Keratinocyte (primary cell): ENCODE measurements at regions not wholly inside any gene's neighbourhood (a gene's known extent, or its start where the extent isn't known, plus 50 kb on each side); places are given as distances from the start of the nearest gene placed in this dataset.

ENCODE experiments used
- DNase-seq: peaks from one replicate; pipeline ENCODE4 v3.0.0-alpha.2; 2011; ENCODE audit warnings: low read depth, missing footprints, low spot score
- FAIRE-seq: peaks from 2 replicates; lab custom pipeline; 2011; peaks lifted over from hg19 to GRCh38; lab: Jason Lieb, UNC
- H2AFZ ChIP-seq: 2 replicates; pipeline ENCODE4 v1.6.0; 2012; ENCODE audit warnings: low read length, control low read depth, inconsistent platforms; ENCODE audit not compliant: control insufficient read depth
- H3K27ac ChIP-seq: 2 replicates; pipeline ENCODE4 v1.5.1; 2011; ENCODE audit warnings: low read length; ENCODE audit not compliant: control insufficient read depth, insufficient read depth
- H3K27me3 ChIP-seq: 3 replicates; pipeline ENCODE4 v1.6.0; 2011; ENCODE audit warnings: low read length; ENCODE audit not compliant: control insufficient read depth, insufficient read depth; ENCODE audit errors: extremely low read depth
- H3K36me3 ChIP-seq, 2 experiments: 2 replicates in 1 of 2; 3 replicates in 1 of 2; pipeline ENCODE4 v1.5.1; 2011; ENCODE audit warnings: low read length in 2 of 2, mild to moderate bottlenecking in 1 of 2; ENCODE audit not compliant: control insufficient read depth in 2 of 2, insufficient read depth in 2 of 2; ENCODE audit errors: extremely low read depth in 1 of 2
- H3K4me1 ChIP-seq: 3 replicates; pipeline ENCODE4 v1.5.1; 2011; ENCODE audit warnings: low read length; ENCODE audit not compliant: control insufficient read depth, insufficient read depth; ENCODE audit errors: extremely low read depth
- H3K4me2 ChIP-seq: 3 replicates; pipeline ENCODE4 v1.6.0; 2011; ENCODE audit warnings: low read depth, low read length; ENCODE audit not compliant: control insufficient read depth, insufficient read depth; ENCODE audit errors: extremely low read depth
- H3K4me3 ChIP-seq, 3 experiments: fragments of 200-600 bp in 1 of 3; sonication (generic) in 1 of 3; 2 replicates in 2 of 3; 3 replicates in 1 of 3; pipeline ENCODE4 v1.5.1; 2011 to 2016; ENCODE audit warnings: low read length in 3 of 3, mild to moderate bottlenecking in 3 of 3, control low read depth in 2 of 3, inconsistent platforms in 1 of 3, low read depth in 1 of 3, mixed read lengths in 1 of 3, mixed run types in 1 of 3, moderate library complexity in 1 of 3; ENCODE audit not compliant: control insufficient read depth in 2 of 3, insufficient read depth in 2 of 3; ENCODE audit errors: extremely low read depth in 1 of 3
- H3K79me2 ChIP-seq: 2 replicates; pipeline ENCODE4 v1.6.0; 2012; ENCODE audit warnings: low read length; ENCODE audit not compliant: control insufficient read depth, insufficient read depth
- H3K9ac ChIP-seq: 3 replicates; pipeline ENCODE4 v1.6.0; 2011; ENCODE audit warnings: low read length; ENCODE audit not compliant: control insufficient read depth, insufficient read depth; ENCODE audit errors: extremely low read depth
- H3K9me1 ChIP-seq: 3 replicates; pipeline ENCODE4 v1.6.0; 2011; ENCODE audit warnings: low read length; ENCODE audit not compliant: control insufficient read depth, insufficient read depth; ENCODE audit errors: extremely low read depth
- H3K9me3 ChIP-seq: 2 replicates; pipeline ENCODE4 v1.5.1; 2012; ENCODE audit warnings: low read depth, low read length; ENCODE audit not compliant: control insufficient read depth
- H4K20me1 ChIP-seq: 3 replicates; pipeline ENCODE4 v1.6.0; 2011; ENCODE audit warnings: low read length; ENCODE audit not compliant: control insufficient read depth, insufficient read depth; ENCODE audit errors: extremely low read depth
- CTCF ChIP-seq, 3 experiments: IDR thresholded peaks in 1 of 3; conservative IDR thresholded peaks in 1 of 3; optimal IDR thresholded peaks in 1 of 3; 2 replicates in 2 of 3; 3 replicates in 1 of 3; pipeline versions ENCODE3 to v1.5.1; 2011; ENCODE audit warnings: low read length in 3 of 3, mild to moderate bottlenecking in 3 of 3, moderate library complexity in 2 of 3, control low read depth in 1 of 3, inconsistent platforms in 1 of 3; ENCODE audit not compliant: insufficient read depth in 2 of 3; ENCODE audit errors: extremely low read depth in 1 of 3
- EZH2 ChIP-seq: IDR thresholded peaks from one replicate; pipeline ENCODE4 v1.6.1; 2012; ENCODE audit warnings: inconsistent platforms, mild to moderate bottlenecking, low read length, moderate library complexity
- dilution Hi-C: fragments of 300-500 bp; cut with MboI; formaldehyde crosslinking; loops from one replicate; pipeline ENCODE4 v1.7.0; 2020; ENCODE audit warnings: low sequenced_read_pairs; ENCODE audit not compliant: extremely low pct_ligation_motif_present

- no peaks in the 10 kb centered on the region for H3K36me3 ChIP-seq
- peaks cover 14% of the 10 kb centered on the region for H3K4me1 ChIP-seq
- TF ChIP-seq CTCF (optimal IDR thresholded peaks at IDR 0.05 in 1 of 3, IDR thresholded peaks at IDR 0.05 in 1 of 3, conservative IDR thresholded peaks at IDR 0.05 in 1 of 3; ENCODE audit: extremely low read depth in 1 of 3, insufficient read depth in 2 of 3, low read length in 3 of 3): no peak
- no peak for TF ChIP-seq EZH2
- no peak overlapping the region for H2AFZ ChIP-seq
- H3K79me2 ChIP-seq: no peaks in the 10 kb centered on the region
- dilution Hi-C loops: no loop called here
- H3K9me3 ChIP-seq: no peaks in the 10 kb centered on the region
- FAIRE-seq (no peak), DNase-seq (no peak)
- no peak overlapping the region for H3K4me3 ChIP-seq
- no peaks in the 10 kb centered on the region for H3K9me1 ChIP-seq
- no peaks in the 10 kb centered on the region for H3K27me3 ChIP-seq
- H3K9ac ChIP-seq: no peak overlapping the region
- no peak overlapping the region for H3K4me2 ChIP-seq
- no peaks in the 10 kb centered on the region for H4K20me1 ChIP-seq
- H3K27ac ChIP-seq: no peak overlapping the region
Observed at GRCh38 chr4:41320278-41320677, 63.5 kb downstream of the UCHL1 start.

GRCh38 chr4:41320786-41321185, 64.1 kb downstream of the UCHL1 start:
- peaks cover 14% of the 10 kb centered on the region for H3K4me1 ChIP-seq
- H3K79me2 ChIP-seq: no peaks in the 10 kb centered on the region
- no peak overlapping the region for H3K4me3 ChIP-seq
- H3K9me3 ChIP-seq: no peaks in the 10 kb centered on the region
- H3K9me1 ChIP-seq: no peaks in the 10 kb centered on the region
- no peak overlapping the region for H3K9ac ChIP-seq
- no peak overlapping the region for H3K27ac ChIP-seq
- DNase-seq (no peak), FAIRE-seq (no peak)
- H3K36me3 ChIP-seq: no peaks in the 10 kb centered on the region
- no peaks in the 10 kb centered on the region for H3K27me3 ChIP-seq
- no peaks in the 10 kb centered on the region for H4K20me1 ChIP-seq
- H3K4me2 ChIP-seq: no peak overlapping the region
- TF ChIP-seq CTCF (optimal IDR thresholded peaks at IDR 0.05 in 1 of 3, IDR thresholded peaks at IDR 0.05 in 1 of 3, conservative IDR thresholded peaks at IDR 0.05 in 1 of 3; ENCODE audit: extremely low read depth in 1 of 3, insufficient read depth in 2 of 3, low read length in 3 of 3) (no peak), EZH2 (no peak)
- dilution Hi-C loops: no loop called here
- H2AFZ ChIP-seq: no peak overlapping the region
